Ishikawa (cell line): ENCODE measurements at regions not wholly inside any gene's neighbourhood (a gene's known extent, or its start where the extent isn't known, plus 50 kb on each side); places are given as distances from the start of the nearest gene placed in this dataset.

ENCODE experiments used
- CEBPB ChIP-seq: IDR thresholded peaks from 2 replicates; pipeline ENCODE4 v1.6.1; 2012
- CREB1 ChIP-seq: IDR thresholded peaks from 2 replicates; pipeline ENCODE4 v1.6.1; 2012; ENCODE audit warnings: low read depth
- EGR1 ChIP-seq: IDR thresholded peaks from 2 replicates; pipeline ENCODE4 v1.6.1; 2012
- EP300 ChIP-seq: IDR thresholded peaks from 2 replicates; pipeline ENCODE4 v1.6.1; 2012; ENCODE audit warnings: borderline replicate concordance
- FOXM1 ChIP-seq: IDR thresholded peaks from 2 replicates; pipeline ENCODE4 v1.6.1; 2012; ENCODE audit warnings: low read depth, borderline replicate concordance
- MAX ChIP-seq: IDR thresholded peaks from 2 replicates; pipeline ENCODE4 v1.6.1; 2012
- NFIC ChIP-seq: IDR thresholded peaks from 2 replicates; pipeline ENCODE4 v1.6.1; 2012
- RAD21 ChIP-seq: IDR thresholded peaks from 2 replicates; pipeline ENCODE4 v1.6.1; 2012; ENCODE audit warnings: low read depth
- REST ChIP-seq: IDR thresholded peaks from 2 replicates; pipeline ENCODE4 v1.6.1; 2012; ENCODE audit warnings: low read depth, mild to moderate bottlenecking
- TAF1 ChIP-seq: IDR thresholded peaks from 2 replicates; pipeline ENCODE4 v1.6.1; 2012; ENCODE audit warnings: low read depth, mild to moderate bottlenecking
- TCF12 ChIP-seq: IDR thresholded peaks from 2 replicates; pipeline ENCODE4 v1.6.1; 2012; ENCODE audit warnings: low read depth
- TEAD4 ChIP-seq: IDR thresholded peaks from 2 replicates; pipeline ENCODE4 v1.6.1; 2012
- YY1 ChIP-seq: IDR thresholded peaks from 2 replicates; pipeline ENCODE4 v1.6.1; 2012; ENCODE audit warnings: low read depth
- ZBTB7A ChIP-seq: IDR thresholded peaks from 2 replicates; pipeline ENCODE4 v1.6.1; 2012; ENCODE audit warnings: low read depth

DNA sequence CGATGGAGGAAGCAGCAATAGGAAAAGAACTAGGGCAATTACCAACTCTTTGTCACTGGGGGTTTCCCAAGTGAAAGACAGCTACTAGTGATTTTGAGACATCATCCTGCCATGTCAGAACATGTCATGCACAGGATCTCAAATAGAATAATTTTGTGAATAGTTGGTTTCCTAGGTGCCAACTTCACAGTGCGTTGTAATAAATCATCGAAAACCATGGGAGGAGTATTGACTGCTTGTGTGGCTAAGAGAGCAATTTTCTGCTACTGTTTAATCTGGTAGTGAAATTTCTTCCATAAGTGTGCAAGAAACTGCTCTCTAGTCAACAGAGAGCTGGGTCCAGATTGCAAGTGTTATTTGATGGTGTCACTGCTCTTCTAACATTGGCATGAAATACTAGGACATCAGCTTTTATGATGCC, 168.6 kb downstream of the NNT start:
- TF ChIP-seq REST (no peak), EP300 (no peak), TCF12 (no peak), TEAD4 (no peak), CEBPB (no peak), YY1 (no peak), RAD21 (no peak), TAF1 (no peak), MAX (no peak), EGR1 (no peak), CREB1 (no peak), ZBTB7A (no peak), NFIC (no peak), FOXM1 (no peak)
